Endodermal cell (in vitro differentiated cells): ENCODE measurements at regions not wholly inside any gene's neighbourhood (a gene's known extent, or its start where the extent isn't known, plus 50 kb on each side); places are given as distances from the start of the nearest gene placed in this dataset.

ENCODE experiments used
- DNase-seq: peaks from one replicate; pipeline ENCODE4 v3.0.0-alpha.2; 2017
- H3K27ac ChIP-seq: 2 replicates; pipeline ENCODE4 v1.5.1; 2013; ENCODE audit warnings: mild to moderate bottlenecking, low read depth, low read length, moderate library complexity
- H3K27me3 ChIP-seq: 2 replicates; pipeline ENCODE4 v1.6.1; 2013; ENCODE audit warnings: mild to moderate bottlenecking, low read length, moderate library complexity; ENCODE audit not compliant: insufficient read depth, control insufficient read depth, poor library complexity, severe bottlenecking
- H3K36me3 ChIP-seq: 2 replicates; pipeline ENCODE4 v1.7.0; 2013; ENCODE audit warnings: mild to moderate bottlenecking, low read length, moderate library complexity; ENCODE audit not compliant: control insufficient read depth, insufficient read depth
- H3K4me1 ChIP-seq: one replicate; pipeline ENCODE4 v1.7.0; 2013; ENCODE audit warnings: low read length; ENCODE audit not compliant: control insufficient read depth, insufficient read depth
- H3K4me3 ChIP-seq: 2 replicates; pipeline ENCODE4 v1.5.1; 2013; ENCODE audit warnings: mild to moderate bottlenecking, low read length, moderate library complexity
- H3K9ac ChIP-seq: 2 replicates; pipeline ENCODE4 v1.6.1; 2013; ENCODE audit warnings: mild to moderate bottlenecking, low read length, moderate library complexity; ENCODE audit not compliant: poor library complexity, severe bottlenecking; ENCODE audit errors: extremely low read depth
- H3K9me3 ChIP-seq: 2 replicates; pipeline ENCODE4 v1.6.1; 2013; ENCODE audit warnings: mild to moderate bottlenecking, low read length, moderate library complexity; ENCODE audit not compliant: control insufficient read depth
- H3K27ac Mint-ChIP-seq: 2 replicates; pipeline ENCODE4 v1.8.0; 2020; ENCODE audit warnings: mixed read lengths
- H3K27me3 Mint-ChIP-seq: 2 replicates; pipeline ENCODE4 v1.8.0; 2021; ENCODE audit warnings: mild to moderate bottlenecking, mixed read lengths; ENCODE audit not compliant: insufficient read depth
- H3K36me3 Mint-ChIP-seq: 2 replicates; pipeline ENCODE4 v1.8.0; 2020; ENCODE audit warnings: low read depth, mixed read lengths
- H3K4me1 Mint-ChIP-seq: 2 replicates; pipeline ENCODE4 v1.8.0; 2020; ENCODE audit warnings: mixed read lengths
- H3K4me3 Mint-ChIP-seq: 2 replicates; pipeline ENCODE4 v1.8.0; 2020; ENCODE audit warnings: mild to moderate bottlenecking, moderate library complexity, mixed read lengths
- H3K9me3 Mint-ChIP-seq: 2 replicates; pipeline ENCODE4 v1.8.0; 2020; ENCODE audit warnings: mild to moderate bottlenecking, mixed read lengths
- WGBS, 2 experiments: methylation state at CpG; one replicate each; pipeline versions ENCODE4 v1.1.5 to v1.1.7; 2013; ENCODE audit warnings: missing lambda C conversion rate in 2 of 2, mixed read lengths in 1 of 2; ENCODE audit not compliant: insufficient coverage in 1 of 2, insufficient read length in 1 of 2; 5-methylcytosine and 5-hydroxymethylcytosine counted together
- TF ChIP-seq, protein P1 (sequence below): fragments of 200-600 bp; sonication (generic); conservative IDR thresholded peaks from 2 replicates; pipeline ENCODE4 v1.5.0; 2021; ENCODE audit warnings: antibody characterized with exemption, mild to moderate bottlenecking

DNA sequence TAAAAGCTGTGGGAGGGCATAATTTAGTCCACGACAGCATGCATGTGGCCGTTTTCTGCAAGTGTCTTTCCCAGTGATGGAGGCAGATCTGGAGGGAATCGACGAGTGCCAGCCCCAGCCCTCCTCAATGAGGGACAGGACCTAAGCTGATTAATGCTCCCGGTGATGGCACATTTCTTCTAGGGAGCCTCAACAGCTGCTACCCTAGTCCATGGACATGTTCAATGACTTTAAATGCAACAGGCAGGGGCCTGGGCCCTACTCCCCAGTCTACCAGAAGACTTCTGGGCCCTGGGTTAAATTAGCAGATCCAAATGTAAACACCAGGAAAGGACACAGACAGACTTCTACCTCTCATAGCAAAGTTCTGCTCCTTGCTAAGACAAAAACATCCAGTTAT lies 155.1 kb downstream of the ACTR3 start:
- Mint-ChIP-seq H3K36me3 (no peaks in the 10 kb centered on the region), H3K27ac (no peak overlapping the region), H3K4me1 (no peaks in the 10 kb centered on the region), H3K27me3 (peaks cover 16% of the 10 kb centered on the region), H3K4me3 (no peak overlapping the region), H3K9me3 (no peaks in the 10 kb centered on the region)
- no peaks in the 10 kb centered on the region for H3K9me3 ChIP-seq
- no peak overlapping the region for H3K9ac ChIP-seq
- no peak overlapping the region for H3K27ac ChIP-seq
- H3K4me1 ChIP-seq, result no peaks in the 10 kb centered on the region
- TF ChIP-seq, protein P1, sequence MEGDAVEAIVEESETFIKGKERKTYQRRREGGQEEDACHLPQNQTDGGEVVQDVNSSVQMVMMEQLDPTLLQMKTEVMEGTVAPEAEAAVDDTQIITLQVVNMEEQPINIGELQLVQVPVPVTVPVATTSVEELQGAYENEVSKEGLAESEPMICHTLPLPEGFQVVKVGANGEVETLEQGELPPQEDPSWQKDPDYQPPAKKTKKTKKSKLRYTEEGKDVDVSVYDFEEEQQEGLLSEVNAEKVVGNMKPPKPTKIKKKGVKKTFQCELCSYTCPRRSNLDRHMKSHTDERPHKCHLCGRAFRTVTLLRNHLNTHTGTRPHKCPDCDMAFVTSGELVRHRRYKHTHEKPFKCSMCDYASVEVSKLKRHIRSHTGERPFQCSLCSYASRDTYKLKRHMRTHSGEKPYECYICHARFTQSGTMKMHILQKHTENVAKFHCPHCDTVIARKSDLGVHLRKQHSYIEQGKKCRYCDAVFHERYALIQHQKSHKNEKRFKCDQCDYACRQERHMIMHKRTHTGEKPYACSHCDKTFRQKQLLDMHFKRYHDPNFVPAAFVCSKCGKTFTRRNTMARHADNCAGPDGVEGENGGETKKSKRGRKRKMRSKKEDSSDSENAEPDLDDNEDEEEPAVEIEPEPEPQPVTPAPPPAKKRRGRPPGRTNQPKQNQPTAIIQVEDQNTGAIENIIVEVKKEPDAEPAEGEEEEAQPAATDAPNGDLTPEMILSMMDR, result no peak
- H3K36me3 ChIP-seq, result no peaks in the 10 kb centered on the region
- H3K4me3 ChIP-seq, result no peak overlapping the region
- DNase-seq, result no peak
- 93 to 97% methylated on average over 5 of the region's 5 CpGs for WGBS, 2 experiments
- peaks cover 66% of the 10 kb centered on the region for H3K27me3 ChIP-seq

DNA sequence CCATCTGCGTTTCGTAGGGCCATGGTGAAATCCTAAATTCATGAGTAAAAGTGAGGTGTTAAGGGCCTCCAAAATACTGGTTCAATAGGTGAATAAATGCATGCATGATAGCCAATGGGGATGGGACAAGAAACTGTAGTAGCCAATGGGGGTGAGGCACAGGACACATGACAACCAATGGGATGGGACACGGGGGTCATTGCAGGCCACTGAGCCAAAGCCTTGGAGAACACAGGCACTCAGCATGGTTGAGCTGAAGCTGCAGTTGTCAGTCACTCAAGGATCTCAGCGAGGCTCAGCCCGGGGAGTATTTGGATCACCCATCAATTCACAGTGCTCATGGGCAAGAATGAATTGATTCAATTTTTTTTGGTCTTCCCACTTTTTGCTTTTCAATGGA lies 156.5 kb downstream of the ACTR3 start:
- Histone ChIP-seq H3K27ac (no peak overlapping the region), H3K36me3 (no peaks in the 10 kb centered on the region), H3K9ac (no peak overlapping the region), H3K27me3 (peaks cover 56% of the 10 kb centered on the region), H3K4me1 (no peaks in the 10 kb centered on the region), H3K9me3 (no peaks in the 10 kb centered on the region), H3K4me3 (no peak overlapping the region)
- no peak for DNase-seq
- Mint-ChIP-seq H3K36me3 (no peaks in the 10 kb centered on the region), H3K4me3 (no peak overlapping the region), H3K4me1 (no peaks in the 10 kb centered on the region), H3K27ac (no peak overlapping the region), H3K9me3 (no peaks in the 10 kb centered on the region), H3K27me3 (peaks cover 12% of the 10 kb centered on the region)
- TF ChIP-seq, protein P1, result no peak
- 91 to 97% methylated on average over 5 of the region's 5 CpGs for WGBS, 2 experiments

DNA sequence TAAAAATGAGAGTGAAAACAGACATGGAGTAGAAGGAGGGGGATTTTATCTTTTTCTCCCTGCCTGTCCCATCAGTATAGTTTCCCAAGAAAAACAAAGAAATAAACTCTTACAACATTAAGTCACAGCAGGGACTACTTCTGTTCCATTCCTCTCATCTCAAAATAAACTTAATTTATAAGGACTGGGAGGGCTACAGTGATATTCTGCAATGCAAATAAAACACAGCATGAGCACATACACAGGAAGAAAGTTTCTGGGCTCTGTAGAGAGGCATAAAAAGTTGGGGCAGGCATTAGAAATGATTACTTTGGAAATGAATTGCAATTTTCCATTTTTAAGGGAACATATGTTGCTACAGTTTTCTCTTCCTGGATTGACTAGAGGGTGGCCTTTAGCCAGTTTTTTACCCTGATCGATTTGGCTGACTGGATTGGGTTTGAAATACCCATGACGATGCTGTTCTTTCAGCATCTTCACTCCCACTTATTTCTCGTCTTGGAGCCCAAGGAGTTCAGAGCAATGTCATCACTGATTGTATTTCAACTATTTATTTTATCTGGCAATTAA lies 157.1 kb downstream of the ACTR3 start:
- no peak overlapping the region for H3K27ac ChIP-seq
- WGBS, 2 experiments, result 89 to 100% methylated on average over 1 to 3 of the region's 3 CpGs
- peaks cover 55% of the 10 kb centered on the region for H3K27me3 ChIP-seq
- no peak for DNase-seq
- no peaks in the 10 kb centered on the region for H3K36me3 Mint-ChIP-seq
- no peaks in the 10 kb centered on the region for H3K9me3 ChIP-seq
- H3K4me3 ChIP-seq, result no peak overlapping the region
- TF ChIP-seq, protein P1, result no peak
- no peaks in the 10 kb centered on the region for H3K4me1 ChIP-seq
- no peak overlapping the region for H3K4me3 Mint-ChIP-seq
- no peak overlapping the region for H3K27ac Mint-ChIP-seq
- H3K36me3 ChIP-seq, result no peaks in the 10 kb centered on the region
- H3K27me3 Mint-ChIP-seq, result peaks cover 8% of the 10 kb centered on the region
- H3K9me3 Mint-ChIP-seq, result no peaks in the 10 kb centered on the region
- H3K9ac ChIP-seq, result no peak overlapping the region
- H3K4me1 Mint-ChIP-seq, result no peaks in the 10 kb centered on the region
